GM18519 (cell line): ENCODE measurements at regions not wholly inside any gene's neighbourhood (a gene's known extent, or its start where the extent isn't known, plus 50 kb on each side); places are given as distances from the start of the nearest gene placed in this dataset.
A peak's percentile ranks its signal among the peaks of the same experiment; 100 is the strongest.

Source experiments
- ATAC-seq: cut with Tn5 transposase; IDR thresholded peaks from one replicate; pipeline ENCODE4 v1.9.1; 2021; ENCODE audit warnings: mild to moderate bottlenecking, moderate library complexity; ENCODE audit not compliant: unreplicated experiment, low FRiP score

DNA sequence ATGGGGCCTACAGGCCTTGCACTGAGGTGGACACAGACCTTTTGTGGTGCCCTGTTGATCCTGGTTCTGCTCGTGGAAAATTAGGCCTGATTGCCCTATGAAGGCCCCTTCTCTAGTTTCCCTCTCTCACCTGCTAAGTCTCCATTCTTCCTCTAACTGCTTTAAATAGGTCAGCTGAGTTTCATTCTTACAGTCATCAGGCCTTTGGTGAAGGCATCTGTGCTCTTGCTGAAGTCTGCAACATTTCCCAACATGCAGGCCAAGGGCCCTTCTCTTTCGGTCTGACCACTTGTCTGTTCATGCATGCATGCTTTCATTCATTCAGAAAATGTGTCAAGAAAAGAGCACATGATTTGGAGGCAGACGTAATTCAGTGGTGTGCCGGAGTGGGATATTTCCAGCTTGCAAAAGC lies 244.0 kb downstream of the BUB3 start:
- peak; percentile 71 for ATAC-seq

- ATAC-seq: no peak
Observed at GRCh38 chr10:123398756-123399155, 244.6 kb downstream of the BUB3 start.

GRCh38 chr10:123399276-123399839 lies 245.2 kb downstream of the BUB3 start:
- ATAC-seq: no peak

DNA sequence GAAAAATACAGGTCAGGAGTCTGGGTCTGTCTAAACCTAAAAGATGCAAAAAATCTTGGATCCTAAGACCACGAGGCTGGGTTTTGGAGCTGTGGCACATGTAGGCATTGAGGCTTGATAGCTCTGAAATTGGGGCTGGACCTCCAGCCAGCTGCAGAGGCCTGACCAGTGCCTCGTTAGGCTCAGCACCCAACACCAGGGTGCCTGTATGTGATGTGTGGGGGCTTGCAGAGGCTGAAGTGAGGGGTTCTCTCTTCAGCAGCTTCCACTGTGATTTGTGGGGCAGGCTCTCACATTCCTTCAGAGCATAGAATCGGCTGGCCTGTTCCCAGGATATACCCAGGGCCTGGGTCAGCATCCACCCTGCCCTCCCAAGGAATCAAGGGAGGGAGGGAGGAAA lies 247.8 kb downstream of the BUB3 start:
- ATAC-seq: no peak

- peak; percentile 64 for ATAC-seq
Observed at GRCh38 chr10:123402656-123403055, 248.5 kb downstream of the BUB3 start.

GRCh38 chr10:123404357-123404756 lies 250.2 kb downstream of the BUB3 start:
- ATAC-seq: no peak

GRCh38 chr10:123408660-123409059 lies 254.5 kb downstream of the BUB3 start:
- no peak for ATAC-seq

DNA sequence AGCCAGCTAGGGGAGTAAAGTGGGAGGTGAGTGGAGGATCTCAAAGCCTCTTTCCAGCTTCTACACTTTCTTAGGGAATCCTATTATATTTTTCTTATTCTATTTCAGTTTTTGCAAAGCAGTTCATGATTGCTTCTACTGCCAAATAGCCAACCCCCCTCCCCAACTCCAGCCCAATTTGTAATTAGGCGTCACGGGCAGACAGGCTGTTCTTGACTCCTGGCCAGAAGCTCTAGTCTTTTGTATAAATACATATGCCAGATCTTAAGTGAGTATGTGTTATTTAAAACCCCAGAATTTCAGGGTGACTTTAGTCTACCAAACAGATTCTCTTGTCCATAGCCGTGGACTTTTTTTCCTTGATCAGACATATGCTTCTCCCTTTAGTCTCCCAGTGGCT lies 255.2 kb downstream of the BUB3 start:
- no peak for ATAC-seq

GRCh38 chr10:123409884-123410283 lies 255.7 kb downstream of the BUB3 start:
- ATAC-seq: no peak

DNA sequence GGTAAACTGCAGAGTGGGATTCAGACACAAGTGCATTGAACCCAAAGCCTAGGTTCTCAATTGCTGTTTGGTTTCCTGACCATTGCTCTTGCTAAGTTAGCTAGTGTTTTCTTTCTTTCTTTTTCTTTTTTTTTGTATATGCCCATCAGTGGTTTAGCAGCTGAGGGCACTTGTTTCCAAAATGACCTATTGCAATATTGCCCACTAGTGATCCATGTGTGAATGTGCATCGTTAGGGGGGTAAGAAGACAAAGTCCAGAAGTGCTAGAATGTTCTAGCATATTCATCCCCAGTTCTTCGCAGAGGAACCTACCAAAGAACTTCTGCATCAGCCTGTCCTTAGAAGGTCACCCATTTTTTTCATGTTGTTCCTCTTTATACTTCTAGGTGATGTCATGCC lies 252.8 kb upstream of the GPR26 start:
- no peak for ATAC-seq

DNA sequence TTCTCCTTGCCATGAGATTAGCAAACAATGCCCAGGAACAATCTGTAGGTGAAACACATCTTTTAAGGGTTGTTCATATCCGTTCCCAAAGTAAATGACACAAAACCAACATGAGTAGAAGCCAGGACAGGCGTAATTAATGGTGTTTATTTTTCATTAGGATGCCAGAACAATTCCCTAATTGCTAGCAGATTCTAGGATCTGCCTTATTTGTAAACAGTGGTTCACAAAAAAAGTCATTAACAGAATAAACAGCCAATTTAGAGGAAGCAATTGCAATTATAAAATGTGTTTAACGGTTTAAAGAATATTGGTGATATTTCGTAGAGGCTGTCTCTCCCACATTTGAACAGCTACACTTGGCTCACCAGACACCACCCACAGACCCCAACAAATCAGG lies 250.6 kb upstream of the GPR26 start:
- no peak for ATAC-seq

- ATAC-seq: no peak
Observed at GRCh38 chr10:123417414-123417813, 248.7 kb upstream of the GPR26 start.

- no peak for ATAC-seq
Observed at GRCh38 chr10:123421461-123421860, 244.7 kb upstream of the GPR26 start.

GRCh38 chr10:123422261-123422660 lies 243.9 kb upstream of the GPR26 start:
- ATAC-seq: no peak

- ATAC-seq: no peak
Observed at GRCh38 chr10:123424537-123424936, 241.6 kb upstream of the GPR26 start.

DNA sequence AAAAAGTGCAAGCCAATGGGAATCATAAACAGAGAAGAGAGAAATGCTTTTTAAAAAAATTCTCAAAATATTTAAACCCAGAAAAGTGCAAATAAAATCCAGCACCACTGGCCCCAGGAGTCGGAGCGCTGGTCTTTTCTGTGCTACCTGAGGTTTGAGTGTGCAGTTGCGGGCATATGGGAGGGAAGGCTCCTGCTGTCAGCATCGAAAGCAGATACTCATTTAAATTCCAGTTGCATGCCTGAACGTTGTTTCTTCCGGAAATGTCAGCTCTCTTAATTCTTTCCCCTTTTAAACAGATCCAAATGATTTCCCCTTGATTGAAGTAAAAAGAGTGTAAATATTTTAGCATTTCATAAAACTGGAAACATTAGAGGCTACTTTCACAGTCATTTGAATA lies 240.5 kb upstream of the GPR26 start:
- ATAC-seq: no peak

DNA sequence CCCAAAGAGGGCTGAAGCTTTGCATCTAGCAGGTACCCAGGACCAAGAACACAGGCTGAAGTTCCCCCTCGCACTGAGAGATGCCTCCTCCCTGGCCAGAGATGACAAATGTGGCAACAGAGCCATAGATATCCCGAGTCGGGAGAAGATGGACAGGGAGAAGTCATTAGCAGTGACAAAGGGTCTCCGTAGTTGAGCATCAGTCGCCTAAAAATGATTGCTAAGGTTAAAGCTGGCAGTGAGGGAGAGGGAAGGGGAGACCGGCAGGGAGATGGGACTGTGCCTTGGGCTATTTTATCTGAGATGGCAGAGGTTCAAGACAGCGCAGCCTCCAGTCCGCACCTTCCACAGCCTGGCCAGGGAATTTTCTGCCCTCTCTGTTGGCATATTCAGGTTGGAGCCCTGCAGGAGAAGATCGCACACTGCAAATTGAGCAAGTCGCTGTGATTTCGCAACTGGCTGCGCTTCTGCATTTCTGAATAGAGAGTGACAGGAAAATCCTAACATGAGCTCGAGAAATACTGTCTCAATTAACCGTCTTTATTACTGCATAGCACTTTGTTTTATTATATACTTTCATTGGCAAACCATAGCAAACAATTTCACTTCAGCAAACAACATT lies 238.9 kb upstream of the GPR26 start:
- no peak for ATAC-seq

DNA sequence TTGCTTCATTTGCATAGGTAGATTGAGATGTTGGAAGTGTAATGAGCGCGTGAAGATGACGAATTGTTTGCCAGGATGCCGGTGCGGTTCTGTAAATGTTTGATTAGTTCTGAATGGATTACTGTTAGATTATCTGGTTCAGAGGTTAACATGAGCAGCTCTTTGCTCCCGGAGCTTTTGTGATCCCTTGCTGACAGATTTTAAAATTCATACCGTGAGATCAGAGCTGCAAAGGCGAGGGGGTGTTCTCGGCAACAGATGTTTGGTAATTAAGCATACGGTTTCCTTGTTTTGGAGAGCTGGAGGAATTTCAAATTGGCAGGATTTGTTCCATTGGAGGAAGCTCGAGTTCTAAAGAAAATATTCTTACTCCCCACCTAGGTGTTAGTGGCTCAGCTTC lies 237.8 kb upstream of the GPR26 start:
- ATAC-seq: no peak

DNA sequence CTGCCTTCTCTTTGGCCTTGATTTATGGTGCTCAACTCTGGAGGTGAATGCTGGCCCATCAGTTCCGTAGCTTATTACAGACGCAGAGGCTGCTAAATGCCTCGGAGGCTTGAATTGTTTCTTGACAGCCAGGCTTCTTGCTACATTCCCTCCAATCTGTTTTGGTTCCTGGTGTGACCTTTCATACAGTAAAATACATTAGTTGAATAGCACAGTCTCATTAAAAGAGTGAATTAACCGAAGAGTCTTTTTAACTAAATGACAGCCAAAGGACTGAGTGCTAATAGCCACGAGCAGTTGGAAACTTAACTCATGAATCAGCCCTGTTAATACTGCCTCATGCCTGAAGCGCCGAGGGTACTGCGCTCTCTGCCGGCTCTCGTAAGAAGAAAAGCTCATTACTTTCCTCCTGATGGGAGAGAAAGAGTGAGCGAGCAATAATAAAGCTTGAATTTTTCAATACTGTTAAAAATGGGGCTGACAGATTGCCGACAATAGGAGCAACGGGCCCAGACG lies 236.4 kb upstream of the GPR26 start:
- no peak for ATAC-seq

GRCh38 chr10:123433539-123433938 lies 232.6 kb upstream of the GPR26 start:
- ATAC-seq: no peak

- ATAC-seq: no peak
Observed at GRCh38 chr10:123434435-123435039, 231.6 kb upstream of the GPR26 start.

DNA sequence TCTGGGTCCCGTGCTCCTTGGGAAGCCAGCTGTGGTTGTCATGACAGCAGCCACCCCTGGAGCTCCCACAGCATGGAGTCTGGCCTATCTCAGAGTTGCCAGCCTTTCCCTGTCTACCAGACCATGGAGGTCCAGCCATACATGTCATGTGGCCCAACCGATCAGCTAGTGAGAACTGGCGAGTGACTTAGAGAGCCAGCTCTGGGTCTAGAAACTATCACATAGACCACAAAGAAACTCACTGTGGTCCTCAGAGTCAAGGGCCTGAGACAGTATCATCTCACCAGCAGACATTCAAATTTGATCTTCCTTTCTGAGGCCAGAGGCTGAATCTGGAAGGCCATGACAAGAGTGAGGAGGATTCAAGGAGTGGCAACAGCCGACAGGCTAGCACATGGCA lies 223.3 kb upstream of the GPR26 start:
- peak; percentile 68 for ATAC-seq
